UCSD-AML1 (cell line): ENCODE measurements at regions not wholly inside any gene's neighbourhood (a gene's known extent, or its start where the extent isn't known, plus 50 kb on each side); places are given as distances from the start of the nearest gene placed in this dataset.
"Not testable (repeated sequence)": the region's sequence is repeated elsewhere in the genome, so short reads cannot be mapped to it uniquely, and the experiment has no call there.

Source experiments
- DNase-seq: peaks from one replicate; lab custom pipeline; 2025; ENCODE audit not compliant: unreplicated experiment; lab: John Stamatoyannopoulos, UW

DNA sequence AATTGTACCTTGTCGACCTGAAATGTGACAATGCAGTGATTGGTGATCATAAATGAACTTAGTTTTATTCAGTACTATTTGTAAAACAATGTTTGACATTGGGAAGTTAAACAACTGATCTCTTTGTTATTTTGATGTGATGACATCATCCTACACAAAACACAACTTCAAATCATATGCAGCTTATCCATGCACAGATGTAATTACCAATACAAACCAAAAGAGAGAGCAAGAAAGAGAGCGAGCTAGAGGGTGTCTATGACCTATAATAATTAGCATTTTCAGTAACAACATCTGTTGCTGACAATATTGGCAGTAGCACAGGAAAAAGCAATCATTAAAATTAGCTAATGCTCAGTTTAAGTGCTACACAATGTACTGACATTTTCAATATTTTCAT is 320.9 kb downstream of the UTRN start:
- DNase-seq = no peak

DNA sequence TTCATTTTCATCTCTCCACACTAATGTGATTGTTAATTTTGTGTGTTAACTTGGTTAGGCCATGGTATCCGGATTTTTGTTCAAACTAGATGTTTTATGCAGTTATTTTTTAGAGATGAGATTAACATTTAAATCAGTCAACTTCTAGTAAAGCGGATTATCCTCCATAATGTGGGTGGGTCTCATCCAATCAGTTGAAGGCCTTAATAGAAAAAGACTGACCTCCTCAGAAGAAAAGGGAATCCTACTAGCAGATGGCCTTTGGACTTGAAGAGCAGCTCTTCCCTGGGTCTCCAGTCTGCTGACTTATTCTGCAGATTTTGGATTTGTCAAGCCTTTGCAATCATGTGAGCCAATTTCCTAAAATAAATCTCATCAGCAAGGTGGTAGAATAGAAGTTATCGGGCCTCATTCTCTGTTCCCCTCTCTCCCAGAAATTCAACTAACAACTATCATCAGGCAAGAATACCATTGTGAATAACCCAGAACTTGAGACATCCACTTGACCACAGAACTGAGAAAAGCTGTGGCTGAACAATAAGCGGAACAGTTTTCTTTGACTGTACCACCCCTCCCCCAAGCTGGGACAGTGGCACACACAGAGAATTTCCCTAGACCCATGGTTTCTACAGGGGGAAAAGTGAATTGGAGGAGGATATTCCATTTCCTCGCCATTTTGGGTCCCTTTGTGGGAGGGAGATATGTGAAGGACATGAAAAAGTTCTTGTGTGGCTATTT is 323.0 kb downstream of the UTRN start:
- no peak for DNase-seq

DNA sequence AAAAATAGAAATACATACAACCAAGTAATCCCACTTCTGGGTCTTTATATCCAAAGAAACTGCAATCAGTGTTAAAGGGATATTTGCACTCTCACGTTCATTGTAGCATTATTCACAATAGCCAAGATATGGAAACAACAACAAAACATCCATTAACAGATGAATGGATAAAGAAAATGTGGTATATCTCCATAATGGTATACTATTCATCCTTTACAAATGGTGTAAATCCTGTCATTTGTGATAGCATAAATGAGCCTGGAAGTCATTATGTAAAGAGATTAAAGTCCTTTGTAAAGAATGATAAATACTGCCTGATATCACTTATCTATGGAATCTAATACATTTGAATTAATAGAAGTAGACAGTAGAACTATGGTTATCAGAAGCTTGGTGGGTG is 327.7 kb downstream of the UTRN start:
- DNase-seq = no peak

DNA sequence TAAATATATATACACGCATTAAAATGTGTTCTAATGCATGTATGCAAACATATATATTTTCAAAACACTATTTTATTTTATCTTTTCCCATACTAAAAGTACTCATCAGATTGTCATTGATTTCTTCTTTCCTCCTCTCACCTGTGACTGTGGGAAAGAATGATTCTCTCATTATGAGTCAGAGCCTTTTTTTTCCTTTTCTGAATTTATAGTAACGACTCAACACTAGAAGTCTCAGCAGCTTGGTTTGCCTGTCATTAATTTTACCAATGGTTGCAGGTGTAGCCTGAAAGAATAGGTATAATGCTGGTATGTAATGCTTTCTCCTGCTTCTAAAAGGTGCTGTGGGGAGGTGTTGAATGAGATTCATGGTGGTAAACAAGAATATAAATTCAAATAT is 328.7 kb downstream of the UTRN start:
- no peak for DNase-seq

DNA sequence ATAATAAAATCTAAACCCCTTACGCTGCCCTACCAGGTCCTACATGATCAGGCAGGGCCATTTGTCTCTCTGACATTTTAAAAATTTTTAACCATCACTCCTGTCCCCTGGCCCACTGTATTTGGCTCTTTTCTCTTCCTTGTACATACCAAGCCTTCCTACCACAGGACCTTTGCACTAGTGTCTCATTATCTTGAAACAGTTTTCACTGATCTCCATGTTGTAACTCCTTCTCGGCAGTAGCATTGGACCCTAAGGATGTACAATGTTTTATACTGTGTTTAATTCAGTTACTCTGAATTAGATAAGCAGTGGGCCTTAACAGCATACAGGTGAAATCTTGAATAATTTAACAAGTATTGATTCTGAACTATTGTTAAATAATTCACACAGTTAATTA is 330.7 kb downstream of the UTRN start:
- DNase-seq = no peak

DNA sequence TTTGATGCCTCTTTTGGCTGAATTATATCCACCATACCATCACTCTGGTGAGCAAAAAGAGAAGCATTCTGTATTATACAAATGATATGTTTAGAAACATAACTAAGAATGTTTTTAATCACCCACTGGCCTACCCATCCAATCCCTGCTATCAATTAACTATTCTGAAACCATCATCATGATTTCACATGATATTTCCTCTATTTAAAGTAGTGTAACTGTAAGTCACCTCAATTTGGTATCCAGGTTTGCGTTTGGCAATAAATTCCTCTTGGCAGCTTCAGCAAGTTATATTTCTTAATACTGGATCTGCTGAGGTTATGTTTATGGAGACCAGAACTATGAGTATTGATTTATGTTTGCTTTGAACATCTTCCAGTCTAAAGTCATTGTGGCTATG is 332.1 kb downstream of the UTRN start:
- no peak for DNase-seq

DNA sequence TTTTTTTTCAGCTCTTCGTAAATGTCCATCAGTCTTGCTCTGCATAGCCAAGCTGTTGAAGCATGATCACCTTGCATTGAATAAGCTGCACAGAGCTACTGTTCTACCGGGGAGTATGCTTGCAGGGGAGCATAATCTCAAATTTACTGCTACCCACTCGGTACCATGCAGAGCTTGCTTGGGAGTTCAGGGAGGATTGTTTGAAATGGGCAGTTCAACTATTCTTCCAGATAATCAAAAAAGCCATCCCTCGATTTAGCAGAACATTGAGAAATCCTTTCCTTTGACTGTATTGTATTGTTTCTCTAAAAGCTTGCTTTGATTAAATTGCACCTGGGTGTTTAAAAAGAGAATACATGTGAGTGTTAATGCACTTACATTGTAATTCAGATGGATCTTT is 332.6 kb downstream of the UTRN start:
- DNase-seq = no peak

DNA sequence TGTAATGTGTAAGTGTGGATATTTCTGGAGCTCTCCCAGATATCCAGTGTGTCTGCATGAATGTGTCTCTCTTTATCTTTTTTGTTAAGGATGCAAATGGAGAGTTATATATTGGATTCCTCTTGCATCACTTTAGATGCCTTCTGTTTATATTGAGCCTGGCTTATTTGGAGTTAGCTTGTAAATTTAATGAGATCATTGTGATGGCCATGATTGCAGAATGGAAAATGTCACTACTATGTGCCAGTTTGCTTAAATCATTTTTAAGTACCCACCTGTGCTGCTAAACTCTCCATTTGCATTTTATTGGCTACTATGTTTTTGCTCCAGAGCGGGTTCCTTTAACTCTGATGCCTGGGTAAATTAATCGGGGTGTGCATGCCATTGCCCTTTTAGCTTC is 334.8 kb downstream of the UTRN start:
- DNase-seq = no peak

DNA sequence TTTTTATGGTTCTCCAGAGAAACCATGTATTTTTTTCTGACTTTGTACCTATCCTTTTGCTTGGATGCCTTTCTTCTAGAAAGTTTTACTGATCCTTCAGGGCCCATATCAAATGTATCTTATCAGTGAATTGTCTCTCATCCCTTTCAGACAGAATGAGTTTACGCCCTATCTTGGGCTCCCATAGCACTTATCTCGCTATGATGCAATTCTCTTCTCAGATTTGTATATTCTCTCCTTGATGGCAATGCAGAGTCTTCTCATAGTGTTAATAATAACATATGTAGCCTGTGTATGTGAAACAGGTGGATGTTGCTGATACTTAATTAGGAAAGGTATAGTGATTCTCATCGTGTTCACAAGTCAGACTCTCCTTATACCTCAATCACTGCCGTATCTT is 336.2 kb downstream of the UTRN start:
- no peak for DNase-seq

DNA sequence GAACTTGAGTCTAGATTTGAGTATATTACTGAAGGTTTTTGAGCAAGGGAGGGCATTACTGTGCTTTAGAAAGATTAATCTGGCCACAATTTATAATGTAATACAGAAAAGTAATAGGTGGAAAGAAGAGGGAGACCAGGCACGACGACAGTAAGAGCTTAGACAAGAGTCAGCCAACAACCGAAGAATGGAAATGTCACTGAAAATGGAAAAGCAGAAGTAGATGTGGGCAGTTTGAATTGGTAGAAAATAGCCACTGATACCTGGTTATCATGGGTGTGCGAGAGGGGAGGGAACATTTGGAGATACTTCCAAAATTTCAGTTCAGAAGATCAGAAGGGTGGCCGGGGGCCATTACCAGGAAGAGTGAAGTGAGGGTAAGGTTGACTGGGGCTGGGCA is 339.1 kb downstream of the UTRN start:
- no peak for DNase-seq

DNA sequence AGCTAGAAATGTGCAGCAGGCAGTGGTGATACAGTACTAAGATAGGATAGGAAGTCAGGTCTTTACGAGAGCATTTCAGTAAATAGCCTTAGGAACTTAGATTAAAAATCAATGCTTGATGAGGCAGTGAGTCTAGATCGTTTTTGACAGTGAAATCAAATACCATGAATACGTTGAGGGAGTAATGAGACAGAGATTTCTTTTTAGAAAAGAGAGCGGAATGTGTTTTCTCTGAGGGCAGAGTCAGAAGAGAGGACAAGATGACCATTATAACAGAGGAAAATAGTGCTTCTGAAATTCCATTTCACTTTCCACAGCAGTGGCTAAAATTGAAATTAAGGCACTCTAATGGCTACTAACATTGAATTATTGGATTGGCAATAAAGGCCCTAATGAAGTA is 339.6 kb downstream of the UTRN start:
- DNase-seq = no peak

DNA sequence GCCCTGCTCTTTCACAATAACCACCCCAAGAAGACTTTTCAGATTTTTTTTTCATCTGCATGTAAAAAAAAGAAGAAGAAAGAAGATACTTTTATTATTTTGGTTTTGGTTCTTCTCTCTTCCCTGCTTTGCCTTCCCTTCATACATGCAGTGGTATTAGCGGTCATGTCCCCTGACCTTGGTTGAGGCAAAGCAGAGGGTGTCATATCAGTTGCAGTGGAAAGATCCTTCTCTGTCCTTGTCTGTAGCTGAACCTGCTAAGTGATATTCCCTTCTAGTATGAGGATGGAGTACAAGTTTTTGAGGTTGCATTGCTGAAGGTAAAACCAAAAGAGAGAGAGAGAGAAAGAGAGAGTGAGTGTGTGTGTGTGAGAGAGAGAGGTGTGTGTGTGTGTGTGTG is 345.7 kb downstream of the UTRN start:
- no peak for DNase-seq

DNA sequence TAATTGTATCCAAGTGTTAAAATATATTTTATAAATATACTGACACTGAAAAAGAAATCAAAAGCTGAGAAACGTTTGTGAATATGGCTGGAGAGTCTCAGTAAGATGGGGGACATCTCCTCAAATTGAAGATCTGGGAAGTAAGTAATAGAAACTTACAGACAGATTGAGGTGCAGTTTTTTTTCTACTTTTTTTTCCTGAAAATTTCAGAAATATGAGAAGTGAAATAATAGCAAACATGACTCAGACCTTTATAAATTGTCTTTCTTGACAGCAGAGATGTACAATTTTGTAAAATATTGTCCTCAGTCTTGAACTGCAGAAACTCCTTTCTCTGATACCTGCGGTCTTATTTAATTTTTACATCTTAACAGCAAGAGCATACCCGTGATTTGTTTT is 347.1 kb downstream of the UTRN start:
- DNase-seq = no peak

DNA sequence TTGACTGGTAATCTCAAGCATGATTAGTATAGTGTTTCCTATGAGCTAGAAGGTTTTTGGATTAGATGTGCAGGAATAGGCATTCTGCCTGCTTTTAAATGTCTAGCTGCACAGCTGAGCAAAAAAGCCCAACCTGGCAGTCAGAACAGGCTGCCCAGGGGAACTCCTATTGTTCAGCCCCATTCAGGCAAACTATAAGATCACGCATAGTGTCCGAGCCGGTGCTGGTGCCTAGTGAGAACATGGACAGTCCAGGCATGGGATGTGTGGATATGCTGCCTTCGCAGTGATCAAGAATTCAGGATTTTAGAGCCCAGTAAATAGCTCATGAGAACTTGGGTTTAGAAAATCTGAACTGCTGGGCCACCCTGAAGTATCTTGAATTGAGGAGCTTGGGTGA is 348.8 kb downstream of the UTRN start:
- no peak for DNase-seq

DNA sequence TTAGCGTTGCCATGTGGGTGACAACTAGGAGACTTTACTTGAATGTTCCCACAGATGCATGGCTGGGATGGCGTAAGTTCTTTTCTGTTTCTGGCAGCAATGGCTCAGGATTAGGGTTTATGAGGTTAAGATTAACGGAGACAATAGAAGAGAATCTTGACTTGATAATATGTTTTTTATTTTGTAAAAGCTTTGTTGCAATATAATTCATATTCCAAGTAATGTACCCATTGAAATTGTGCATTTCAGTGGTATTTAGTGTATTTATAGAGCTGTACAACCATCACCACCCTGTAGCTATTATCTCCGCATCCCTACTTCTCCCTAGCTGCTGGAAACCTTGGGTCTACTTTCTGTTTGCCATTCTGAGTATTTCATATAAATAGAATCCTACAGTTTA is 349.2 kb downstream of the UTRN start:
- DNase-seq = no peak

DNA sequence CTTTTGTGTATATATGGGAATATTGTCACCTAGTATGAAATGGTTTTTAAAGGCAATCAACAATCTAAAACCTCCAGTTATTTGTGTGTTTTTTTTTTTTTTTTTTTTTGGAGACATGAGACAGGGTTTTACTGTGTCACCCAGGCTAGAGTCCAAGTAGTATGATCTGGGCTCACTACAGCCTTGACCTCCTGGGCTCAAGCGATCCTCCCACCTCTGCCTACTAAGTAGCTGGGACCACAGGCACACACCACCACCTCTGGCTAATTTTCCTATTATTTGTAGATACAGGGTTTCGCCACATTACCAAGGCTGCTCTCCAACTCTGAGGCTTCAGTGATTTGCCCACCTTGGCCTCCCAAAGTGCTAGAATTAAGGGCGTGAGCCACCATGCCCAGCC is 349.9 kb downstream of the UTRN start:
- no peak for DNase-seq

DNA sequence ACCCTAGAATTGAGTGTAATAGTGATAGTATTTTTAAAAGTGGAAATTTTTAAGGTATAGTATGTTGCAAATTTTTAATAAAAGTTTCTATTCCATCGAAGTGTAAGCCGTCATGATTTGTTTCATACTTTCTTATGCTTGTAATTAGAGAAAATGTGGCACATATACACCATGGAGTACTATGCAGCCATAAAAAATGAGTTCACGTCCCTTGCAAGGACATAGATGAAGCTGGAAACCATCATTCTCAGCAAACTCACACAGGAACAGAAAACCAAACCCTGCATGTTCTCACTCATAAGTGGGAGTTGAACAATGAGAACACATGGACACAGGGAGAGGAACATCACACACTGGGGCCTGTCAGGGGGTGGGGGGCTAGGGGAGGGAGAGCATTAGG is 350.9 kb downstream of the UTRN start:
- DNase-seq = not testable (repeated sequence)

DNA sequence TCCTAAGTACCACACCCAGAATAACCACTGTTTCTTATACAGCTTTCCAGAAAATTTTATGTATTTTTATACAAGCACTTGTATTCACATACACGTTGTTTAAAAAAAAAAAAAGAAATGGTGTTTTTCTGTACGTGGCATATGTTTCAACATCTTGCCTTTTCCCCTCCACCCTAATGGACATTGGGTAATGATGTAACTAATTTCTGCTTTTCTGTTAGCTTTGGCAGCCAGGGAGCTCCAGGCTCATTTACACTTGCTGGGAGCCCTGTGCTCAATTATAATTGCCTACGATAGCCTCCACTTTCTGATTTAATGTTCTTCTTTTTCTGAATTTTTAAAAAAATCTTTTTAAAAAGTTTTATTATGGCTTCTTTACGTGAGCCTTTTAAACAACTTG is 352.4 kb downstream of the UTRN start:
- DNase-seq = no peak

DNA sequence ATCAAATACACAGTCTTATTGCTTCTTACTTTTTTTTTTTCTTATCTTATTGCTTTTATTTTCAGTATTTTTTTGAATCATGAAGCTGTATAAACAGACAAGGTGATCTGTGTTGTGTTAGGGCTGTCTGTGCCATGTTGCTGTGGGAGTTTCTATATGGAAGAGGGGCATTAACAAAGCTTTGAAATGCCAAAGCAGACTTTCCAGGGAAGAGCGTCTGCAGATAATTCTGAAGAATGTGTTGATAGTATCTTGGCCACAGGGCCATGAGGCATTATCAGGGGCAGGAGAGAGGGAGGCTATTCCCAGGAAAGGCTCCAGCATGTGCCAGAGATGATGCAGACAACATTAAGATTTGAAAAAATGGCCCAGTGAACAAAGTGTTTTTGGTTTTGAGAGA is 354.5 kb downstream of the UTRN start:
- no peak for DNase-seq

DNA sequence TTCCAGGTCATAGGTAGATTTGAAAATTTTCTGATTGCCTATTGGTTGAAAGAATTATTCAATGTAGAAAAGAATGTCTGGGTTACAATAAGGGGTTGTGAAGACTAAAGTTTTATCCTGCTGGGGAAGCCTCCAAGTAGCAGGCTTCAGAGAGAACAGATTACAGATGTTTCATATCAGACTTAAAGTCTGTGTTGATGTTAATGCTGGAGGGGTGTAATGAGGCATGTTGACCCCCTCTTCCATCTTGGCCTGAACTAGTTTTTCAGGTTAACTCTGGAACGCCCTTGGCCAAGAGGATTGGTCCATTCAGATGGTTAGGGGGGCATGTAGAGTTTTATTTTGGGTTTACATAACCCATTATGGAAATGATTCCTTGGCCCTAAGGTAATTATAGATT is 356.2 kb downstream of the UTRN start:
- no peak for DNase-seq

DNA sequence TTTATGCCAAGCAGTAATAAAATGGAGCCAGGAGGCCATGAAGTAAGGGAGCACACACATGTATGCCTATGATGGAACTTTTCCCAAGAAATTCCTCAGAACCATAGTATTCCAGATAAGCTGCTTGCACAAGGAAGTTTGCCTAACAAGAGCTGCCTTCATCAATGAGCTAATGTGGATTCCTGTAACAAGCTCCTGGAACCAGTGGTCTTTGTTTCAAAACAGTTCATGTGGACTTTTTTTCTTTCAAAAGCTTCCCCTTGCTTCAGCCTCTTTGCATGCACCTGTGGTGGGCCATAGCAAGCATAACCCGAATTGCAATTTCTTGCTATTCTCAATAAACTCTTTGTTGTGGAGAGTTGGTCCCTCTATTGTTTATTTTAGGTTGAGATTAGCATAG is 359.6 kb downstream of the UTRN start:
- no peak for DNase-seq

DNA sequence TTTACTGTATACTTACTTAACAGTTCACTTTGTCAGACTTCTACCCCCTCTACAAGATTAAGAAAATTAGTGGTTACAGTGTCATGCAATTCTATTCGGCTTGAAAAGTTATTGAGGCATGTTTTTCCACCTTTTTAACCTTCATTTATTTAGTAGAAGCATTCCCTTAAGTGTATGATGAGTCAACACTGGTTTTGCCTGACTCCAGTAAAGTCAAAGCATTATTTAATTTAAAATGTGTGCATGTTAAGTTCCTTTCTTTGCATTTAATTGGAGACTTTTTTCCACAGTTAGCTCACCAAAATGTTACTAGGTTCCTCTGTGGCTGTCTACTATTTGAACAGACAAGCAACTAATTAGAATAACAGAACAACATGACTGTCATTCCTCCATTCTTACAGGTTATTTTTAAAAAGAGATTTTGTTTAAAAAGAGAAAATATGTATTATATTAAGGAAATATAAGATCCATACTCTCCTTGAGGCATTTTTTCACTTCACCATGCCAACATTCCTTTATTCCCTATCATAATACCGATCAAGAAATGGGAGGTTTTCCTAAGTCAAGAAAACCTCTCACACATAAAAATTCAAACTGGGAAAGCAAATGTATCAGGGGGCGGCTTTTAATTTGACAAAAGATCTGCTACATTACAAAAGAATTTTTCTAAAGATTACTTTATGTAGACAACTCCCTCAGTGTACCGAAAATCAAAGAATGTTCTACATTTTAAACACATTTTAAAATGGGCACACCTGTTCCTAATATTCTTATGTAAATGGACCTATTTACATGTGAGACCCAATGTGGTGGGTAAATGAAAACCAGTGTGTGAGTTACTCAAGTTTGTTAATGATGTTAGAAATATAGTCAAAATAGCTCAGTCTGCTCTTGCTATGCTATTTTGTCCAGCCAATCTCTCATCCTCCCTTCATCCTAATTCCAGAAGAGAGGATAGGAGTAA is 361.2 kb downstream of the UTRN start:
- no peak for DNase-seq
